ENCODE measurements at regions not wholly inside any gene's neighbourhood (a gene's known extent, or its start where the extent isn't known, plus 50 kb on each side); places are given as distances from the start of the nearest gene placed in this dataset.

DNA sequence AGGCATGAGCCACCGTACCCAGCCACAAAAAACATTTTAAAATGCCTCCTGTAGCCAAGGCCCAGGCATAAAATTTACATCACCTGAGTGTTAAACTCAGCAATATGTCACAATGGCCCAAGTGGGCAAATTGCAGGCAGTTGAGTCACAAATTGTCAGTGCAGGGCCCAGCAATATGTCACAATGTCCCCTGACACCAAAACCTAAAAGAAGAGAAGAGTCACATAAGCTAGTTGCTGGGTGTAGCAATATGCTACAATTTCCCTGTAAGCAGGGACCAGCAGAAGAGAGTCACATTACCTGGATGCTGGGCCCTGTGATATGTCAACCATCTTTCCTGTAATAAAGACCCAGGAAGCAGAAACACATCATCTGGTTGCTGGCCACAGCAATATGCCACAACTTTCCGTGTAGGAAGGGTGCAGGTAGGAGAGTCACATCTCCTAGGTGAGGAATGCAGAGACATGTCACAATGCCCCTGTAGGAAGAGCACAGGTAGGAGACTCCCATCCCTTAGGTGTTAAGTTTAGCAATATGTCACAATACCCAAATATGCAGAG, 136.0 kb upstream of the ZNF91 start:
- no peak overlapping the region for H3K4me3 ChIP-seq (ENCODE audit: low read depth, poor library complexity, severe bottlenecking)
- DNase-seq (ENCODE audit: low spot score in 2 of 2) = no peak
- intact Hi-C loops (cut with DNase I; ENCODE audit: low total_unique reads) = no loop called here
- 44 to 73% methylated on average over 2 of the region's 2 CpGs for WGBS, 2 donors
- no peak for TF ChIP-seq POLR2A (IDR thresholded peaks at IDR 0.05)
- TF ChIP-seq, protein P1, sequence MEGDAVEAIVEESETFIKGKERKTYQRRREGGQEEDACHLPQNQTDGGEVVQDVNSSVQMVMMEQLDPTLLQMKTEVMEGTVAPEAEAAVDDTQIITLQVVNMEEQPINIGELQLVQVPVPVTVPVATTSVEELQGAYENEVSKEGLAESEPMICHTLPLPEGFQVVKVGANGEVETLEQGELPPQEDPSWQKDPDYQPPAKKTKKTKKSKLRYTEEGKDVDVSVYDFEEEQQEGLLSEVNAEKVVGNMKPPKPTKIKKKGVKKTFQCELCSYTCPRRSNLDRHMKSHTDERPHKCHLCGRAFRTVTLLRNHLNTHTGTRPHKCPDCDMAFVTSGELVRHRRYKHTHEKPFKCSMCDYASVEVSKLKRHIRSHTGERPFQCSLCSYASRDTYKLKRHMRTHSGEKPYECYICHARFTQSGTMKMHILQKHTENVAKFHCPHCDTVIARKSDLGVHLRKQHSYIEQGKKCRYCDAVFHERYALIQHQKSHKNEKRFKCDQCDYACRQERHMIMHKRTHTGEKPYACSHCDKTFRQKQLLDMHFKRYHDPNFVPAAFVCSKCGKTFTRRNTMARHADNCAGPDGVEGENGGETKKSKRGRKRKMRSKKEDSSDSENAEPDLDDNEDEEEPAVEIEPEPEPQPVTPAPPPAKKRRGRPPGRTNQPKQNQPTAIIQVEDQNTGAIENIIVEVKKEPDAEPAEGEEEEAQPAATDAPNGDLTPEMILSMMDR (IDR thresholded peaks at IDR 0.05) = no peak

DNA sequence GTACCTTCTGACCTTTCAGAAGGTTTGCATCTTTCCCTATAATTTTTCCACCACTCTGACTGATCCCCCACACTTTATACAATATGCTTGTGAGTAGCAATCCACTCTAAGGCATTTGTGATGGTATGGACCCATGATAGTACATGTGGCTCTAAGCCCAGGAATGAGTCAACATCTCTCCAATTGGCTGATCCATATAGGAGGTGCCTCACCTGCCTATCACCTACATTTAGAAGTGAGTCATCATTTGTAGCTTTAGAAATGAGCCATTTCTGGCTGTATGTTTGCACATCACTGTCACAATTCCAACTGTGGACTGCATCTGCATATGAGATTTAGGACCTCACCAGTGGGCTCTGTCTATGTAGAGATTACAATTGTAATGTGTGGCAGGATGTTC, 133.1 kb upstream of the ZNF91 start:
- no peak overlapping the region for H3K4me3 ChIP-seq (ENCODE audit: low read depth, poor library complexity, severe bottlenecking)
- no peak for DNase-seq (ENCODE audit: low spot score in 2 of 2)
- intact Hi-C loops (cut with DNase I; ENCODE audit: low total_unique reads) = no loop called here
- TF ChIP-seq, protein P1 (IDR thresholded peaks at IDR 0.05) = no peak
- TF ChIP-seq POLR2A (IDR thresholded peaks at IDR 0.05) = no peak

DNA sequence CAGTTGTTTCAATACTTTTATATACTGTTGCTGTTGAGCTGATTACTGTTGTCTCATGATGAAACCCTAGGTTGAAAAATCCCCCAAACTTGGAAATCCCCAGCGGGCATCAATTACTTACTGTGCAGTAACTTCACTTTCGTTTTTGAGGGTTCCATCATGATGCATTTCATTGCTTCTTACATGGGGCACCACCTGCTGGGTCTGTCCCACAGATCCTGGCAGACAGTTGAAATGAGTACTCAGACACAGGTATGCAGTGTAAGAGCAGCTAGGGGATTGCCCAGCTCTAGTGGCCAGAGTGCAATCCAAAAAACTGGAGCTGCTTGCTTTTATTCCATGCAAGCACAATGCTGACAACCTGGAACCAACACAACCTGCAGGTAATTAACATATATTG, 132.5 kb upstream of the ZNF91 start:
- intact Hi-C loops (cut with DNase I; ENCODE audit: low total_unique reads) = no loop called here
- TF ChIP-seq, protein P1 (IDR thresholded peaks at IDR 0.05) = no peak
- TF ChIP-seq POLR2A (IDR thresholded peaks at IDR 0.05) = no peak
- WGBS, 2 donors = 64 to 67% methylated on average over 2 of the region's 2 CpGs
- no peak overlapping the region for H3K4me3 ChIP-seq (ENCODE audit: low read depth, poor library complexity, severe bottlenecking)
- DNase-seq (ENCODE audit: low spot score in 2 of 2) = no peak

DNA sequence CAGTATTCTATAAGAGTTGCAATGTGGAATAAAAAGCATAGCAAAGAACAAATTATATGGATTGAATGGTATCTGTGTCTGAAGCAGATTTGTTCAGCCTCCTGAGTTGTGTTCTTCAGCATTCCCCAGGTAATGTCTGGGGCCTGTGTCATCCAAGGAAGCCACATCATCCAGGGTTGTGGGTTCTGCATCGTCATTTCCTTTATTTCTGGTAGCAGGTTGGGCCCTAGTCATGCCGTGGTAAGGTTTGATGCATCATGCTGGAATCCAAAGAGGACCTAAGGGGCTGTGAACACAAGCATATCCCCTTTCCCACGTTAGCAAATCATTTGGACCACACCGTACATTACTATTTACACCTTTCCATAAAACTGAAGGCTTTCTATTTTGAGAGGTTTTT, 131.0 kb upstream of the ZNF91 start:
- intact Hi-C loops (cut with DNase I; ENCODE audit: low total_unique reads) = no loop called here

DNA sequence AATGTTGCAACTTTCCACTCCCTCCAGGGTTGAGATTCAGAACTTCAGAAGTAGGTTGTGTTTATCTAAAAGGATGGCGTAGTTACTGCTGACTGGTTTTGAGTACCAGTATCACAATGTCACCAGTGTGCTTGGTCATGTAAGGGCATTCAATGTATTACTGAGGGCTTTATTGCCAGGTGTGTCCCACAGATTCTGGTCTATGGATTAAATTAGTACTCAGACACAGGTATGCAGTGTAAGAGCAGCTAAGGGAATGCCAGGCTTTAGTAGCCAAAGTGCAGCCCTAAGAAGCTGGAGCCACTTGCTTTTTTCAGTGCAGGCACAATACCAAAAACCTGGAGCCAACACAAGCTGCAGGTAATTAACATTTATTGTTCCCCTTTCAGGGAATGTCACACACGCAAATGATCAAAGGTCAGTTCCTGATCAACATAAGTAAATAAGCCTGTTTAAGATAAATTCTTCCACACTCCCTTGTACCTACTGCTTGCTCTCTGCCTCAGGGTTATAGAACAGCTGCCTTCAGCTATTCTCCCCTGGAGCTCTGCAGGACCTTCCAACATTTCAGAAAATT, 130.1 kb upstream of the ZNF91 start:
- intact Hi-C loops (cut with DNase I; ENCODE audit: low total_unique reads) = no loop called here
- no peak for DNase-seq (ENCODE audit: low spot score in 2 of 2)
- no peak overlapping the region for H3K4me3 ChIP-seq (ENCODE audit: low read depth, poor library complexity, severe bottlenecking)
- 56 to 60% methylated on average over 2 of the region's 2 CpGs for WGBS, 2 donors
- TF ChIP-seq, protein P1 (IDR thresholded peaks at IDR 0.05) = no peak
- no peak for TF ChIP-seq POLR2A (IDR thresholded peaks at IDR 0.05)

More for the DNA sequence above, 131.0 kb upstream of the ZNF91 start:
- 74 to 79% methylated on average over 4 of the region's 4 CpGs for WGBS, 2 donors
- no peak for DNase-seq (ENCODE audit: low spot score in 2 of 2)
- H3K4me3 ChIP-seq (ENCODE audit: low read depth, poor library complexity, severe bottlenecking) = no peak overlapping the region
- no peak for TF ChIP-seq POLR2A (IDR thresholded peaks at IDR 0.05)
- TF ChIP-seq, protein P1 (IDR thresholded peaks at IDR 0.05) = no peak

DNA sequence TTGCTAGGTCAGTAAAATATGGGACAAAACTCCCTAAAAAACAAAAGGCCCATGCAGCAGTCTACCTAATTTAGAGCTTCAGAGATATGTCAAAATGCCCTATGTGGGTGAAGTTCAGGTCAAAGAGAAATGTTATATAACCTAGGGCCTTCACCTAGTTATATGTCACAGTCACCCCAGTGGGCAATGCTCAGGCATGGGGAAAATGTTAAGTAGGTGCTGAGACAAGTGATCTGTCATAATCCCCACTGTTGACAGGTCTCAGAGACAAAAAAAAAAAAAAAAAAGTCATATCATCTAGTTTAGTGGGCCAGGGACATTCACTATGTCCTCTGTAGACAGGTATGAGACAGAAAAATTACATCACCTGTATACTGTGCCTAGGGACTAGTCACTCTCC, 128.6 kb upstream of the ZNF91 start:
- DNase-seq (ENCODE audit: low spot score in 2 of 2) = no peak
- intact Hi-C loops (cut with DNase I; ENCODE audit: low total_unique reads) = no loop called here
- H3K4me3 ChIP-seq (ENCODE audit: low read depth, poor library complexity, severe bottlenecking) = no peak overlapping the region
- TF ChIP-seq POLR2A (IDR thresholded peaks at IDR 0.05) = no peak
- TF ChIP-seq, protein P1 (IDR thresholded peaks at IDR 0.05) = no peak
